CMK (cell line): ENCODE measurements at regions not wholly inside any gene's neighbourhood (a gene's known extent, or its start where the extent isn't known, plus 50 kb on each side); places are given as distances from the start of the nearest gene placed in this dataset.
"Not testable (repeated sequence)": the region's sequence is repeated elsewhere in the genome, so short reads cannot be mapped to it uniquely, and the experiment has no call there.

Source experiments
- DNase-seq: peaks from one replicate; pipeline ENCODE4 v3.0.0-alpha.2; 2010; ENCODE audit warnings: low read depth

DNA sequence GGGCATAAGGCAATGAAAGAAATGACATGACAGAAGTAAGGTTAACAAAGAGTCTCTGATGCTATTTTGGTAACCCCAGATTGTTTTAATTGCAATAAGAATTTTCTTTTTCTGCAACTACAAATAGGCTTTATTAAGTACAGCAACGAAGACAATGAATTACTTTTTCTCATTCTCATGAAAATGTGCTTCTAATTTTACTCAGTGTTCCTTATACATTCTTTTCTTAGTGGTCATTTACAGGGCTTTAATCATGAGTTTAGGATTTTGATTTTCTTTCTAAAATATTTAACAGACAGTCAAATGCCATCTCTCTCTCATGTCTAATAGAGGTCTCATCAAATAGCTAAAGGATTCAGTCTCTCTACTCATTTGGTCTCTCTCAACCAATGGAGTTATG is 452.1 kb downstream of the RAP2B start:
- DNase-seq, result no peak

- no peak for DNase-seq
Observed at GRCh38 chr3:153614563-153614962, 452.5 kb downstream of the RAP2B start.

DNA sequence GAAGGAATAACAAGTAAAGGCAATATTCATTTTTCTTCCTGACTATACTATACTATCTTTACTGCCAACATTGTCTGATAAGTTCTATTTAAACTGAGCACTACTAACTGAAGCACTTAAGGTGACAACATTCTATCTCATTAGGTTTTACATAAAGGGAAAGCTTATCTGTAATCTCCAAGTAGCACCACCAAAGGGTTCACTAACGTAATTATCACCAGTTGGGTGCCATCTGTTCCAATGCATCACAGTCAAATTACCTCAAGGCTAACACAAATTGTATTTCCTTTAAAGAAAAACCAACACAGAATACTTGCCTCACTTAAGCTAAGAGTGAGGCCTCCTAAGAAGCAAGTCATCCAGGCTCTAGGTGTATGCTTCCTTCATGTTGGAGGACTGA is 453.8 kb downstream of the RAP2B start:
- no peak for DNase-seq

GRCh38 chr3:153617463-153617862 is 455.4 kb downstream of the RAP2B start:
- no peak for DNase-seq

DNA sequence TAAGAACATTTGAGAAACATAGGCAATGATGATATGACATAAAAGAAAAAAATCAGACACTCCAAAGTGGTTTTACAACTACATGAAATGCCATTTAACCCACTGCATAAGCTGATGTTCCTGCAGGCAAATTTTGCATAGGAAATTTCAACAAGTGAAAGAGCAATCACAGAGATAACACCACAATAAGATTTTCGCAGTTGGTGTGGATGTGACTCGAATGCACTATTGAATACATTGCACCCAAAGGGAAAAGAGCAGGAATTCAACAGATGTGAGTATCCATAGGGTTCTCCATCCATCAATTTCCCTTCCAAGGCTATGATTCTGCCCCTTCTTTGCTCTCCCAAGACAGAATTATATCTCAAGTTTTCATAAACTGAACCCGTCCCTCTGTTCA is 456.1 kb downstream of the RAP2B start:
- DNase-seq, result no peak

- DNase-seq, result no peak
Observed at GRCh38 chr3:153619268-153619667, 457.2 kb downstream of the RAP2B start.

- DNase-seq, result no peak
Observed at GRCh38 chr3:153621953-153622352, 459.9 kb downstream of the RAP2B start.

DNA sequence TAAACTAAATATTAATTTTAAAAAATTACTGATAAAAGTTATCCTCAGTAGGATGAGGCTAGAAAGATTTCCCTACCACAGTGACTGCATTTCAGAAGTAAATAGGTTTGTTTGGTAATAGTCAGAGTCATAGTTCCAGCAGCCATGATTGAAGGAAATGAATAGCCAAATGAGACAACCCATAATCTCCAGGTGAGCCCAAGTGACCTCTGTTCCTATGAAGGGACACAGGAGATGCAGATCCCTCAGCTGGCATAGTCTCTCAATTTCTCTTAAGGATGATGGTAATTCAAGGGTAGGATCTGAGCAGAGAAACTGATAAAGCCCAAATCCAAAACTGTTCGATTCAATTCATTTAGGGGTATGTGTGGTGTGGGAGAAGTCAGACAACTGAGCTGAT is 461.8 kb downstream of the RAP2B start:
- DNase-seq, result no peak

- no peak for DNase-seq
Observed at GRCh38 chr3:153624310-153625030, 462.4 kb downstream of the RAP2B start.

GRCh38 chr3:153625506-153625905 is 463.5 kb downstream of the RAP2B start:
- no peak for DNase-seq

DNA sequence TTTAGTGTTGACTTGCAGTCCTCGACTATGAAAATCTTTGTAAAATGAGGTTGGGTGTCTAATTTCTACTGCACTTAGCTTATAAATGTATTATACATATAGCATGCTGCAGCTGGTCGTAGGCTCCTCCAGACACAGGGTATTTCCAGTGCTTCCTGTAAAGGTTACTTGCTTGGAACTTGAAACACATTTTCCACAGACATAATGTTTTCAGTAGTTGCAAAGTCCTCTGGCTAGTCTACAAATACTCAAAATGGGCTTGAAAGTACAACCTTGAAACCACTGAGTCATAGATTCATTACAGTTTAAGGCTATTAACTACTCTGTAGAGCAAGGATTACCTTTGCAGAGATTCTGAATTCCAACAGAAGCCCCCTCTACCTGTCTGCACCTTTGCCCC is 464.1 kb downstream of the RAP2B start:
- DNase-seq, result no peak

- DNase-seq, result peak; percentile 14
Observed at GRCh38 chr3:153628591-153628990, 466.6 kb downstream of the RAP2B start.

DNA sequence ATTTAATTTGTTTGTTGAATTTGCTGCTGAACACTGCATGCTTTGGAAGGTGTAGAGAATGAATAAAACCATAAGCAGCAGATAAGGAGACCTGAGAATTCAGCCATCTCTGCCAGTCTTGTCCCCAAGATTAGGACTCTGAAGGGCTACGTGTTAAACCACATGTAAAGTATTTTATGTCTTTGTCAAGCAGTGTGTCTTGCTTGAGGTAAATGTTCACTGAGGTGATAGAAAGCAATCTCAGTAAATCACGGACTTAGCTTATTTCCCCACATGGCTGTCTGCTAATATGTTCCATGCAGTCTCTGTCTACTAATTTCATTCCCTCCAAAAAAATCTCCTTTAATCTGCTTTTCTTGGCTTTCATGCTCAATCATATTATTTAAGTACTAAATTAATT is 467.1 kb downstream of the RAP2B start:
- DNase-seq, result no peak

DNA sequence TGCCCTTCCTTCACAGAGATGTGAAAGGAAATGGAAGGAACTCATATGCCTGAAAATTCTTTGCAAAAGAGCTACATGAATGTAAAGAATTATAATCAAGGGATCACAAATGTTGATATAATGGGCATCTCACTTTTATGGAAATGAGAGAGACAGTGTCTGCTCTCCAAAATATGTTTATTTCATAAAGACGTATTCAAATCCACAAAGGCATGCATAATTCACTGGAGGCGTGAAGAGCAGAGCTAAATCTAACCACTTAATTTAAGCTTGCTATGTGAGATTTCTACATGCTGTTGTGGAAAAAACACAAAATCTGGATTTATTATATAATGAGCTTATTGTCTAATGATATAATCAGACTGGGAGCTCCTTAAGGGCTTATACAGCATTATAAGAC is 469.1 kb downstream of the RAP2B start:
- DNase-seq, result no peak

DNA sequence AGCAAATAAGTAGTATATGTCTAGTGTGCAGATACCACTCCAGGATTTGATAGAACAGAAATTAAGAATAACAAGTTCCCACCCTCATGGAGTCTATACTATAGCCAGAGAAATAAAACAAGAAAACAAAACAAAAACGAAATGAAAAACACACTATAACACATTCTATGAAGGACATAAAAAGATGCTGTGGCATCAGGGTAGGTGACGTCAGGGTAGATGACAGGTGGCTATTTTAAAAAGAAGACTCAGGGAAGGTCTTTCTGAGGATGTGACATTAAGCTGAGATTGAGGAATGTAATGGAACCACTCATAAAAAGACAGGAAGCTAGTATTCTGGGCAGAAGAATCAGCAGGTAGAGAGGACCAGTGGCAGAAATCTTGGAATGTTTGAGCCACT is 469.6 kb downstream of the RAP2B start:
- DNase-seq, result no peak

- no peak for DNase-seq
Observed at GRCh38 chr3:153633407-153633806, 471.4 kb downstream of the RAP2B start.

DNA sequence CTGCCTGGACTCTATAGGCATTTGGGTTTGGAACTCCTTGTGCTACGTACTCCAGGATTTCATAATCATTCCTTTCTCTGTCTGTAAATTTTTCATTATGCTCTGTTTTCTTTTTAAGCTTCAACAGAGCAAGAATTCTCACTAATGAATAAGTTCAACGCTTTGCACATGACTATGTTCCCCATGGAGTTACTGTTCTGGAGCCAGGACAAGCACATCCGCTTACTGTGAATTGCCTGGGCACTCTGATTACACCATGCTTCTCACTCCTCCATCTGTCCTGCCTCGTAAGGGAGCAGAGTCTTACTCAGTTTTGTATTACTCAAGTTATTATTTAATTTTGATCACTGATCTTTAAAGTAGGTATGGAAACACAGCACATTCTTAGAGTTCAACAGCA is 472.7 kb downstream of the RAP2B start:
- no peak for DNase-seq

- DNase-seq, result no peak
Observed at GRCh38 chr3:153639631-153640030, 477.6 kb downstream of the RAP2B start.

DNA sequence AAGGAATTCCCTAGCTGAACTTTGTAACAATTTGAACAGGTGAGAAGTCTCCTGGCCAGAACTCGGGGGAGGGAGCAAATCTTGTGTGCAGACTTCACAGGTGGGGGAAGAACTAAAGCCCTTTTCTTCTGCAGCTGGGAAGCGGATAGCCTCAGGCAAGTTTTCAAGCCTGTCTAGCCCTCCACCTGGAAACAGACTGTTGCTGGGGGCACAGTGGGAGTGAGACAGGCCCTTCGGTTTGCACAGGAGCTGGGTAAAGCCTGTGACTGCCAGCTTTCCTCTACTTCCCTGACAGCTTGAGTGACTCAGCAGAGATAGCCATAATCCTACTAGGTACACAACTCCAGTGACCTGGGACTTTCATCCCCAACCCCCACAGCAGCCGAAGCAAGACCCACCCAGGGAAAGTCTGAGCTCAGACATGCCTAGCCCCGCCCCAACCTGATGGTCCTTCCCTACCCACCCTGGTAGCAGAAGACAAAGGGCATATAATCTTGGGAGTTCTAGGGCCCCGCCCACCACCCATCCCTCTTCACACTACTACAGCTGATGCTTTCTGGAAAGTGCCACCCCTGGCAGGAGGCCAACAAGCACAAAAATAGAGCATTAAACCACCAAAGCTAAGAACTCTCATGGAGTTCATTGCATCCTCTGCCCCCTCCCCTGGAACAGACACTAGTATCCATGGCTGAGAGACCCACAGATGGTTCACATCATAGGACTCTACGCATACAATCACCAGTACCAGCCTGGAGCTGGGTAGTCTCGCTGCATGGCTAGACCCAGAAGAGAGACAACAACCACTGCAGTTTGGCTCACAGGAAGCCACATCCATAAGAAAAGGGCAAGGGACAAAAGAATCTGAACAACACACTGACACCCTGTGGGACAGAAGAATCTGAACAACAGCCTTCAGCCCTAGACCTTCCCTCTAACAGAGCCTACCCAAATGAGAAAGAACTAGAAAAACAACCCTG is 479.0 kb downstream of the RAP2B start:
- no peak for DNase-seq

- not testable (repeated sequence) for DNase-seq
Observed at GRCh38 chr3:153642576-153642975, 478.6 kb upstream of the ARHGEF26 start.

- DNase-seq, result not testable (repeated sequence)
Observed at GRCh38 chr3:153643471-153643870, 477.7 kb upstream of the ARHGEF26 start.

GRCh38 chr3:153649286-153649839 is 471.8 kb upstream of the ARHGEF26 start:
- DNase-seq, result no peak

DNA sequence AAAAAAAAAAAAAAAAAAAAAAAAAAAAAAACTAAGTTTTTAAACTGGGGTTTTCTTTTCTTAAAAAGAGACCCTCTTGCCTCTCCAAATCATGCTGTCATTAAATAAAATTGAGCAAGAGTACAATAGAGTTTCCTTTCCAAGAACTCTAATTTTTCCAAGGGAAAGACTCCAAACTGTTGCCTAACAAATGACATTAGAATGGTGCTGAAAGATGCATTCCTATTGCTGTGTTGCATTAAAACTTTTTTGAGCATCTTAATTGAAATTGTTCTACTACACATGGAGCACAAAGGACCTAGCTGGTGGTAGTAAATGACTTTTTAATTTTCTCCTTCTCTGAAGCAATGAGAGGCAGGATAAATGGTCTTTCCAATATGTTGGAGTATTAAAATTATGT is 469.1 kb upstream of the ARHGEF26 start:
- no peak for DNase-seq
